SK-N-SH treated with all-trans-retinoic acid at 6 μM for 48 hours (cell line): ENCODE measurements at regions not wholly inside any gene's neighbourhood (a gene's known extent, or its start where the extent isn't known, plus 50 kb on each side); places are given as distances from the start of the nearest gene placed in this dataset.

Source experiments
- ARNTL ChIP-seq: fragments of 450-650 bp; formaldehyde crosslinking; IDR thresholded peaks from 2 replicates; pipeline ENCODE4 v1.5.0; 2020; ENCODE audit warnings: low read depth, mild to moderate bottlenecking, moderate library complexity, borderline replicate concordance
- GLIS3 ChIP-seq: fragments of 250-450 bp; sonication (Bioruptor Pico); IDR thresholded peaks from 2 replicates; pipeline ENCODE4 v1.5.0; 2020; ENCODE audit warnings: mild to moderate bottlenecking, moderate library complexity
- ISL1 ChIP-seq: fragments of 250-450 bp; sonication (Bioruptor Pico); IDR thresholded peaks from 2 replicates; pipeline ENCODE4 v2.1.2; 2022; ENCODE audit warnings: mild to moderate bottlenecking, moderate library complexity
- PPARA ChIP-seq: fragments of 250-450 bp; sonication (Bioruptor Pico); IDR thresholded peaks from 2 replicates; pipeline ENCODE4 v1.5.0; 2020; ENCODE audit warnings: mild to moderate bottlenecking, borderline replicate concordance
- RARB ChIP-seq: fragments of 250-450 bp; sonication (Bioruptor Pico); IDR thresholded peaks from 2 replicates; pipeline ENCODE4 v1.8.0; 2021; ENCODE audit warnings: mild to moderate bottlenecking, moderate library complexity
- TCF4 ChIP-seq: fragments of 250-450 bp; sonication (Bioruptor Pico); IDR thresholded peaks from 2 replicates; pipeline ENCODE4 v1.8.0; 2021; ENCODE audit warnings: mild to moderate bottlenecking, moderate library complexity, borderline replicate concordance
- TOX ChIP-seq: fragments of 250-450 bp; sonication (Bioruptor Pico); IDR thresholded peaks from 2 replicates; pipeline ENCODE4 v1.8.0; 2021; ENCODE audit warnings: mild to moderate bottlenecking, moderate library complexity, borderline replicate concordance
- ZC3H10 ChIP-seq: fragments of 250-450 bp; sonication (Bioruptor Pico); IDR thresholded peaks from 2 replicates; pipeline ENCODE4 v1.5.1; 2021; ENCODE audit warnings: mild to moderate bottlenecking, moderate library complexity
- ZFP3 ChIP-seq: fragments of 250-450 bp; sonication (Bioruptor Pico); IDR thresholded peaks from 2 replicates; pipeline ENCODE4 v1.5.0; 2020; ENCODE audit warnings: mild to moderate bottlenecking, moderate library complexity
- ZNF70 ChIP-seq: fragments of 450-650 bp; formaldehyde crosslinking; IDR thresholded peaks from 2 replicates; pipeline ENCODE4 v1.5.0; 2020; ENCODE audit warnings: mild to moderate bottlenecking, moderate library complexity
- ZNF8 ChIP-seq: fragments of 450-650 bp; formaldehyde crosslinking; IDR thresholded peaks from 2 replicates; pipeline ENCODE4 v1.5.0; 2020; ENCODE audit warnings: mild to moderate bottlenecking, moderate library complexity
- TF ChIP-seq, protein P1 (sequence below): fragments of 250-450 bp; sonication (Bioruptor Pico); IDR thresholded peaks from 2 replicates; pipeline ENCODE4 v1.8.0; 2021; ENCODE audit warnings: low read depth, mild to moderate bottlenecking, moderate library complexity, borderline replicate concordance
- TF ChIP-seq, protein P2 (sequence below): fragments of 250-450 bp; sonication (Bioruptor Pico); IDR thresholded peaks from 2 replicates; pipeline ENCODE4 v1.8.0; 2020; ENCODE audit warnings: mild to moderate bottlenecking, moderate library complexity, borderline replicate concordance
- TF ChIP-seq, protein P3 (sequence below): fragments of 250-450 bp; sonication (Bioruptor Pico); IDR thresholded peaks from 2 replicates; pipeline ENCODE4 v1.5.1; 2021; ENCODE audit warnings: mild to moderate bottlenecking, moderate library complexity

DNA sequence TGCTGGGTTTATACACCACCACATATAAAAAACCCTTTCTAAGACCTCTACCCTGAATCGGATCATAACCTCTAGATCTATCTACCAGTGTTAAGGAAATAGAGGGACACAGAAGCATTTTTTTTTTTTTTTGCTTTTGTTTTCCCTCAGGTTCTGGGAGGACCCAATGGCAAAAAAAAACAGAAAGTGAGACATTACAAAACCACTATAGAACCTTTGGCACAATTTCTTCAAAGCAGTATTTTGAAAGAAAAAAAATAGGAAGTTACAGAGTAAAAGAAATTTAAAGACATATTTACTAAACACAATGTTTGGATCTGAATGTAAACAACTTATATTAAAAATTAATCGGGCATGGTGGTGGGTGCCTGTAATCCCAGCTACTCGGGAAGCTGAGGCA lies 1258.7 kb upstream of the GJE1 start:
- TF ChIP-seq ISL1 (CRISPR knock-in tag) (no peak), ZFP3 (CRISPR knock-in tag) (no peak), ARNTL (CRISPR knock-in tag) (no peak), ZNF8 (CRISPR knock-in tag) (no peak), RARB (CRISPR knock-in tag) (no peak), ZC3H10 (no peak), GLIS3 (CRISPR knock-in tag) (no peak), TOX (CRISPR knock-in tag) (no peak), ZNF70 (CRISPR knock-in tag) (no peak), PPARA (no peak), TCF4 (no peak)
- TF ChIP-seq, protein P1, sequence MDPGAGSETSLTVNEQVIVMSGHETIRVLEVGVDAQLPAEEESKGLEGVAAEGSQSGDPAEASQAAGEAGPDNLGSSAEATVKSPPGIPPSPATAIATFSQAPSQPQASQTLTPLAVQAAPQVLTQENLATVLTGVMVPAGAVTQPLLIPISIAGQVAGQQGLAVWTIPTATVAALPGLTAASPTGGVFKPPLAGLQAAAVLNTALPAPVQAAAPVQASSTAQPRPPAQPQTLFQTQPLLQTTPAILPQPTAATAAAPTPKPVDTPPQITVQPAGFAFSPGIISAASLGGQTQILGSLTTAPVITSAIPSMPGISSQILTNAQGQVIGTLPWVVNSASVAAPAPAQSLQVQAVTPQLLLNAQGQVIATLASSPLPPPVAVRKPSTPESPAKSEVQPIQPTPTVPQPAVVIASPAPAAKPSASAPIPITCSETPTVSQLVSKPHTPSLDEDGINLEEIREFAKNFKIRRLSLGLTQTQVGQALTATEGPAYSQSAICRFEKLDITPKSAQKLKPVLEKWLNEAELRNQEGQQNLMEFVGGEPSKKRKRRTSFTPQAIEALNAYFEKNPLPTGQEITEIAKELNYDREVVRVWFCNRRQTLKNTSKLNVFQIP, result no peak
- TF ChIP-seq, protein P2, sequence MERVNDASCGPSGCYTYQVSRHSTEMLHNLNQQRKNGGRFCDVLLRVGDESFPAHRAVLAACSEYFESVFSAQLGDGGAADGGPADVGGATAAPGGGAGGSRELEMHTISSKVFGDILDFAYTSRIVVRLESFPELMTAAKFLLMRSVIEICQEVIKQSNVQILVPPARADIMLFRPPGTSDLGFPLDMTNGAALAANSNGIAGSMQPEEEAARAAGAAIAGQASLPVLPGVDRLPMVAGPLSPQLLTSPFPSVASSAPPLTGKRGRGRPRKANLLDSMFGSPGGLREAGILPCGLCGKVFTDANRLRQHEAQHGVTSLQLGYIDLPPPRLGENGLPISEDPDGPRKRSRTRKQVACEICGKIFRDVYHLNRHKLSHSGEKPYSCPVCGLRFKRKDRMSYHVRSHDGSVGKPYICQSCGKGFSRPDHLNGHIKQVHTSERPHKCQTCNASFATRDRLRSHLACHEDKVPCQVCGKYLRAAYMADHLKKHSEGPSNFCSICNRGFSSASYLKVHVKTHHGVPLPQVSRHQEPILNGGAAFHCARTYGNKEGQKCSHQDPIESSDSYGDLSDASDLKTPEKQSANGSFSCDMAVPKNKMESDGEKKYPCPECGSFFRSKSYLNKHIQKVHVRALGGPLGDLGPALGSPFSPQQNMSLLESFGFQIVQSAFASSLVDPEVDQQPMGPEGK (CRISPR knock-in tag), result no peak
- TF ChIP-seq, protein P3, sequence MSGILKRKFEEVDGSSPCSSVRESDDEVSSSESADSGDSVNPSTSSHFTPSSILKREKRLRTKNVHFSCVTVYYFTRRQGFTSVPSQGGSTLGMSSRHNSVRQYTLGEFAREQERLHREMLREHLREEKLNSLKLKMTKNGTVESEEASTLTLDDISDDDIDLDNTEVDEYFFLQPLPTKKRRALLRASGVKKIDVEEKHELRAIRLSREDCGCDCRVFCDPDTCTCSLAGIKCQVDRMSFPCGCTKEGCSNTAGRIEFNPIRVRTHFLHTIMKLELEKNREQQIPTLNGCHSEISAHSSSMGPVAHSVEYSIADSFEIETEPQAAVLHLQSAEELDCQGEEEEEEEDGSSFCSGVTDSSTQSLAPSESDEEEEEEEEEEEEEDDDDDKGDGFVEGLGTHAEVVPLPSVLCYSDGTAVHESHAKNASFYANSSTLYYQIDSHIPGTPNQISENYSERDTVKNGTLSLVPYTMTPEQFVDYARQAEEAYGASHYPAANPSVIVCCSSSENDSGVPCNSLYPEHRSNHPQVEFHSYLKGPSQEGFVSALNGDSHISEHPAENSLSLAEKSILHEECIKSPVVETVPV, result no peak
